Left lung (tissue), 4 donors: ENCODE measurements at regions not wholly inside any gene's neighbourhood (a gene's known extent, or its start where the extent isn't known, plus 50 kb on each side); places are given as distances from the start of the nearest gene placed in this dataset.
A peak's percentile ranks its signal among the peaks of the same experiment; 100 is the strongest.
"Not testable (repeated sequence)": the region's sequence is repeated elsewhere in the genome, so short reads cannot be mapped to it uniquely, and the experiment has no call there.

Source experiments
- ATAC-seq: fragments of 200-7000 bp; cut with Tn5 transposase; one replicate; pipeline ENCODE4 v1.9.1; 2020; ENCODE audit warnings: moderate library complexity
- DNase-seq, 4 donors: peaks; one replicate each; pipeline ENCODE4 v3.0.0-alpha.2; 2013 to 2020
- H3K27ac ChIP-seq, 2 donors: fragments of 200-600 bp; sonication (generic) in 1 of 2; one replicate each; pipeline versions ENCODE4 v1.5.0 to v1.8.0; 2020 to 2021
- H3K27me3 ChIP-seq, 2 donors: fragments of 200-600 bp; sonication (generic) in 1 of 2; one replicate each; pipeline versions ENCODE4 v1.5.0 to v1.8.0; 2020 to 2021
- H3K36me3 ChIP-seq, 2 donors: fragments of 200-600 bp; sonication (generic) in 1 of 2; one replicate each; pipeline versions ENCODE4 v1.5.0 to v1.8.0; 2020 to 2021
- H3K4me1 ChIP-seq, 2 donors: fragments of 200-600 bp; one replicate each; pipeline ENCODE4 v1.8.0; 2021
- H3K4me3 ChIP-seq, 2 donors: fragments of 200-600 bp; sonication (generic) in 1 of 2; one replicate each; pipeline versions ENCODE4 v1.5.0 to v1.8.0; 2020 to 2021; ENCODE audit warnings: mild to moderate bottlenecking in 1 of 2
- H3K9me3 ChIP-seq, 2 donors: fragments of 200-600 bp; sonication (generic) in 1 of 2; one replicate each; pipeline versions ENCODE4 v1.5.0 to v1.8.0; 2020 to 2021
- CTCF ChIP-seq, 2 donors: fragments of 200-600 bp; sonication (generic) in 1 of 2; IDR thresholded peaks; one replicate each; pipeline versions ENCODE4 v1.5.0 to v1.8.0; 2021; ENCODE audit warnings: antibody characterized with exemption in 2 of 2
- intact Hi-C, 2 donors: fragments of 100-400 bp; cut with DNase I; formaldehyde crosslinking; loops; one replicate each; pipeline versions ENCODE4 v1.11.2 to v1.14.2; 2022
- donor health status: DM: no; HTN: yes; CAD: no.
- donor health status: DM: no; HTN: no; CAD: no.

GRCh38 chr2:228575897-228576296 is 394.4 kb upstream of the SPHKAP start:
- ATAC-seq = no peak
- H3K27ac ChIP-seq = no peak overlapping the region
- no peaks in the 10 kb centered on the region for H3K36me3 ChIP-seq
- TF ChIP-seq CTCF (IDR thresholded peaks at IDR 0.05) = no peak
- H3K27me3 ChIP-seq = no peaks in the 10 kb centered on the region
- intact Hi-C loops = no loop called here
- peak in 2 of 4 donors; percentile 45 for DNase-seq
- H3K4me3 ChIP-seq = no peak overlapping the region
- H3K4me1 ChIP-seq = no peaks in the 10 kb centered on the region
- H3K9me3 ChIP-seq = no peaks in the 10 kb centered on the region

GRCh38 chr2:228568275-228568674 is 386.8 kb upstream of the SPHKAP start:
- ATAC-seq, H3K4me3 ChIP-seq, intact Hi-C loops, H3K4me1 ChIP-seq, H3K9me3 ChIP-seq, H3K27ac ChIP-seq, H3K27me3 ChIP-seq, H3K36me3 ChIP-seq: not testable (repeated sequence)
- peak in 1 of 4 donors; percentile 45 for DNase-seq

GRCh38 chr2:228561816-228562215 is 380.3 kb upstream of the SPHKAP start:
- Histone ChIP-seq H3K4me1 (no peaks in the 10 kb centered on the region), H3K27me3 (no peaks in the 10 kb centered on the region), H3K4me3 (no peak overlapping the region), H3K9me3 (no peaks in the 10 kb centered on the region), H3K27ac (no peak overlapping the region), H3K36me3 (no peaks in the 10 kb centered on the region)
- ATAC-seq (no peak), DNase-seq (no peak)
- intact Hi-C loops = no loop called here
- TF ChIP-seq CTCF (IDR thresholded peaks at IDR 0.05) = no peak

DNA sequence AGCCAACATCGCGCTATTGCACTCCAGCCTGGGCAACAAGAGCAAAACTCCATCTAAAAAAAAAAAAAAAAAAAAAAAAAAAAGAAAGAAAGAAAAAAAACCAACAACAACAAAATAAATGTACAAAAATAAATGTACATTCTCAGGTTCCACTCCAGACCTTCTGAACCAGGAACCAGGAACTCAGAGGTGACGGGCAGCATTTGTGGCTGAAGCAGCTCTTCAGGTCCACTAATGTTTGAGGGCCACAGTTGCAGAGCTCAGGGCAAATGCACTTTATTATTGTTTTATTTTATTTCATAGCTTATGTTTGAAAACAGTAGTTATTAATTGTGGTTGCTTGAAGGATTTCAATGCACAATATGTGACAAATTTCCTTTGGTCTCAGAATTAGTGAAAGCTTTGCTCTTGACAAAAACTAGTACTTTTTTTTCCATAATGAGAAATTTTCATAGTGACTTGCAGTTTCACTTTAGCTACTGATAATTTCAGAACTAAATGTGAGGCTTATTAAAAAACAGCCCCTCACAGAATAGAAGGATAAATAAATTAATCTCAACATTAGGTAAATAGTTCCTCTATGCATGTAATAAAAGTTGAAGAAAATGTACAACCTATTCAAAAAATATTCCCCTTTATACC is 378.4 kb upstream of the SPHKAP start:
- Histone ChIP-seq H3K27me3 (no peaks in the 10 kb centered on the region), H3K36me3 (no peaks in the 10 kb centered on the region), H3K4me3 (no peak overlapping the region), H3K9me3 (no peaks in the 10 kb centered on the region), H3K27ac (no peak overlapping the region), H3K4me1 (no peaks in the 10 kb centered on the region)
- DNase-seq = no peak
- TF ChIP-seq CTCF (IDR thresholded peaks at IDR 0.05) = no peak
- no peak for ATAC-seq
- intact Hi-C loops = no loop called here

DNA sequence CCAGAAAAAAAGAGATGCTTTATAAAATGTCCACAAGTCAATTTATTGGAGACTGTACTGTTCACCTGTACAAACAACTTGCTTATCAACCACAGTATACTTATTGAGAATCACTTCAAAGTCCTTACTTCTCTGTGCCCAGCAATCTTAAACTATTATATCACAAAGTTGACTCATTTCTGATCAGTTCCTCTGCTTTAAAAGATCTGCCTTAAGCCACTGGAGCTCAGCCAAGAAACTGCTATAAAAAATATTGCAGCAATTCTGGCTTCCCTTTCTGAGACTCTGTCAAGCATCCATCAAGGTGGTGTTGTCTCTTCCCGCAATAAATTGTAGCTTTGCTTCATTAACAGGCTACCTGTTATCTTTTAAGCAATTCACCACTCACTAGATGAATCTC is 375.2 kb upstream of the SPHKAP start:
- no peaks in the 10 kb centered on the region for H3K9me3 ChIP-seq

More for the DNA sequence above, 375.2 kb upstream of the SPHKAP start:
- no peak overlapping the region for H3K4me3 ChIP-seq
- ATAC-seq (no peak), DNase-seq (no peak)
- H3K36me3 ChIP-seq = no peaks in the 10 kb centered on the region
- no peak for TF ChIP-seq CTCF (IDR thresholded peaks at IDR 0.05)
- intact Hi-C loops = no loop called here
- no peak overlapping the region for H3K27ac ChIP-seq
- H3K27me3 ChIP-seq = no peaks in the 10 kb centered on the region
- H3K4me1 ChIP-seq = no peaks in the 10 kb centered on the region
